Left ventricle myocardium superior (tissue), 1 donor: ENCODE measurements at regions not wholly inside any gene's neighbourhood (a gene's known extent, or its start where the extent isn't known, plus 50 kb on each side); places are given as distances from the start of the nearest gene placed in this dataset.
"Not testable (repeated sequence)": the region's sequence is repeated elsewhere in the genome, so short reads cannot be mapped to it uniquely, and the experiment has no call there.

Experiments
- ATAC-seq: fragments of 200-7000 bp; cut with Tn5 transposase; one replicate; pipeline ENCODE4 v1.9.1; 2020; ENCODE audit warnings: mild to moderate bottlenecking, moderate library complexity
- DNase-seq: peaks from one replicate; pipeline ENCODE4 v3.0.0-alpha.2; 2020
- intact Hi-C: fragments of 100-400 bp; cut with micrococcal nuclease; formaldehyde crosslinking; loops from one replicate; pipeline ENCODE4 v1.11.0; 2022
- donor health status: DM: no; HTN: yes; CAD: no; lungs with severe emphysema.

DNA sequence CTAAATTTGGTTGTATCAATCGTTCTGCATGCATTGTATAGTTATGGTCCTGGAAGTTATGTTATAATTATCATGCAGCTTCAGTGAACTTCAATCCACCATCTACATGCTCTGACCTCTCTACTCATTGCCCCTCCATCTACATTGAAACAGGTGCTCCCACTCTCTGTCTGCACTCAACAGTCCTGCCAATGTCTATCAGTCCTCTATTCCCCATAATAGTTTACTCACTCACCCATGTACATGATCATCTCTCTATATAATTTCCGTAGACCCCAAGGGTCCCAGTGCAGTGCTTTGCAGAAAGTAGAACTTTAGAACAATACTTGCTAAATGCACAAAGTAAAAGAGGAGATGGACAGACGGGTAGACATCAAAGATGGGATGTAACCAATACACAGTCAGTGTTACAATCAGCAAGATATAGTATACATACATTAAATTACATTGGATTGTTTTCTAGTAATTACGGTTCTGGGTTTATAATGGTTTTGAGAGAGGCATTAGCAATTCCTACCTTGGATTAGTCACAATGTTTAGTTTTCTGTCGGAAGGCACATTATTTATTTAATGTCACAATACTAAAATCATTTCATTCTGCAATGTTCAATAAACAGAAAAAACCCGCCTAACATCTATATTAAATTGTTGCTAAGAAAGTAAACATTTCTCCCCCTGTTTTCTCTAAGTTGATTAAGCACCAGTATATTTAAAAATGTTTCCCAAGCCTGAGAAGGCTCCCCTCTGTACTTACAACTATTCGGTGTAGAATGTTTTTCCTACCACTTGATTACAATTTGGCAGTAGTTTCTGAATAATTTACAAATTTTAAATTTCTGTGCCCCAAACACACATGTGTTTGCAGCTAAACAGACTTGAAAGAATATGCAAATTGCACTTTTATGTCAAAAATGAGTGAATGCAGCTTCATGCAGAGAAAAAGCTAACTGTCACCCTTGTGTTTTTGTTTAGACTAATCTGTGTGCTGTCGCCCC is 94.4 kb upstream of the SIX2 start:
- ATAC-seq (no peak), DNase-seq (no peak)
- intact Hi-C loops, result no loop called here

- no peak for ATAC-seq
- intact Hi-C loops, result no loop called here
Measured at GRCh38 chr2:45102579-45103117, 93.4 kb upstream of the SIX2 start.

GRCh38 chr2:45102141-45102540 is 92.9 kb upstream of the SIX2 start:
- no peak for DNase-seq
- no peak for ATAC-seq
- intact Hi-C loops, result no loop called here

More at GRCh38 chr2:45102579-45103117, 93.4 kb upstream of the SIX2 start:
- DNase-seq, result no peak

- intact Hi-C loops, result no loop called here
- ATAC-seq (no peak), DNase-seq (no peak)
Measured at GRCh38 chr2:45096996-45097395, 87.7 kb upstream of the SIX2 start.

- ATAC-seq, DNase-seq, intact Hi-C loops: not testable (repeated sequence)
Measured at GRCh38 chr2:45096038-45096437, 86.8 kb upstream of the SIX2 start.

DNA sequence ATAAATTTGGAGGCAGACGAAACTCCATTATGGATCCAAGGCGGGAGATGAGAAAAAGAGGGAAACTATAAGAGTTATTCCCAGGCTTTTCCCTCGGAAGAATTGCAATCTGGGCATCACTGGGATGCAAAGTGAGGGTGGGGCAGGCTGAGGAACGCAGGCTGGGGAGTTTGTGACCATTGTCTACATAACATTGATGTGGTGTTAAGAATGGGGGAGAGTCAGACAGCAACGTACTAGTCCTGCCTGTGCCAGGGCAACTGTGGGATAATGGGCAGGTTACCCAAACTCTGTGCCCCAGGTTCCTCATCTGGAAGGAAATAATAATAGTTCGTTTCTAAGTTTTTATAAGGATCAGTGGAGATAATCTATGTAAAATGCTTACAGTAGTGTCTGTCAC is 84.4 kb upstream of the SIX2 start:
- no peak for ATAC-seq
- intact Hi-C loops, result no loop called here
- DNase-seq, result no peak

DNA sequence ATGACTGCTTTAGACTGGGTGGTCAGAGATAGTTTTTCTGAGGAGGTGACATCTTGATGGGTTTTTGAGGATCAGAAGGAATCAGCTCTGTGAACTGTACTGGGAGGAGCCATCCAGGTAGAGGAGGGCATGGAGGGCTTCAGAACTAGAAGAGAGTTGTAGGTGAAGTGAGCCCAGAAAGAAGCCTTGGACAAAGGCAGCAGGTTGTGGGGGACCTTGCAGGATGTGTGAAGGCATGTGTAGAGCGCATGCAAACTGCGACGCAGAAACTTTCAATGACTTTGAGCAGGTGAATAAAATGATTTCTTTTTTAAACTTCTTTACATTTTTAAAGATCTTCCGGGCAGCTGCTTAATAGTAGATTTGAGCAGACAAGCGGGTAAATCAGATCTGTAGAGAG is 83.9 kb upstream of the SIX2 start:
- no peak for DNase-seq
- ATAC-seq, result no peak
- intact Hi-C loops, result no loop called here

DNA sequence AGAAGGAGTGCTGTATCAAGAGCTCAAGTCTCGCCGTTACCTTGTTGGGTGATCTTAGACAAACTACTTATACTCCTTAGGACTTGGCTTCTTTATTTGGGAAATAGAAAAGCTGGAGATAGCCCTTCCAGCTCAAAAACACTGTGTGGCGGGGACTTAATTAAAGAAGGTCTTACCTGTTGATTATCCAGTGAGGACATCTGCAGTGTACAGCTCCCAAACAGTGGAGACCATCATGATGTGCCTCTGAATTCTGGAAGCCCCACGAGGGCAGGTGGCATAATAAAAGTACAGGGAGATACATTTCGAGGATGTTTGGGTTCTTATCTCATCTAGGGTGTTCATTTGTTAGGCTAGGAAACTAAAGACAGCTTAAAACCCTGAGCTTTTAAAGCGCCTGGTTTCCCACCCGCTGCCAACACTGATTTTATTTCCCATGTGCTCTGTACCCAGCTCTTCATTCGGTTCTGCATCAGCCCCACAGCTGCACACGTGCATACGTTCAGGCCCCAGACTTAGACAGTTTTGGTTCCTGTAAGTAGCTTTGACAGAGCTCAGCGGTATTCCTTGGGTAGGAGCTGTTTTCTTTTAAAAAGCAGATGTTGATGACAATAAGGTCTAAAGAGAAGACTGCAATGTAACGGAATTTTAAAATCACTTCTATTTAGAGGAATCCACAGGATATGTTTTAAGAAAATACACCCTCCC is 80.5 kb upstream of the SIX2 start:
- intact Hi-C loops, result no loop called here
- ATAC-seq, result no peak
- no peak for DNase-seq

- ATAC-seq, result no peak
- no peak for DNase-seq
- intact Hi-C loops, result no loop called here
Measured at GRCh38 chr2:45085487-45085886, 76.2 kb upstream of the SIX2 start.

DNA sequence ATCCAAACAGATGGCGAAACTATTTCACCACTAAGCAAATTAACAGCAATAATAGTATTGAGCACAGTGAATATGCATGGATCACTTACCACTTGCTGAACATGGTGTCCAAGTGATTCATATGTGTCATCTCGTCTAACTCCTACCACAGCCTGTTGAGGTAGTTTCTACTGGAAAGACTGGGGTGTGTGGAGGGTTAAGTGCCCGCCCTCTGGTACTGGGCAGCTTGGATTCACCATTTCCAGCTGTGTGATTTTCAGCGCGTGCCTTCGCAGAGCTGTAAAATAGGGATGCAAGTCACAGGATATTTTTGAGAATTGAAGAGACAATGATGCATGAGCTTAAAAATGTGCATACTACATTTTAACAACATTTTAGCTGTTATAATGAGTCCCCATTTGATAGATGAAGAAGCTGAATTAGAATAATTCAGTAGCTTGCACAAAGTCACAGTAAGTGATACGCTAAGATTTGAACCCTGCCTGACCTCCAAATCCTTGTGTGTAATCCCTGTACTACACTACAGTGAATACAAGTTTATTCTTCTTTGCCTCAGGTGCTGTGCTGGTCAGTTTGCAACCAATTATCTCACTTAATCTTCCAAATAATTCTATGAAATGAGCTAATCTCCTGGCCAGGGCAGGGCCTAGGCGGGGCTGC is 75.2 kb upstream of the SIX2 start:
- no peak for DNase-seq
- intact Hi-C loops, result no loop called here
- ATAC-seq, result no peak

DNA sequence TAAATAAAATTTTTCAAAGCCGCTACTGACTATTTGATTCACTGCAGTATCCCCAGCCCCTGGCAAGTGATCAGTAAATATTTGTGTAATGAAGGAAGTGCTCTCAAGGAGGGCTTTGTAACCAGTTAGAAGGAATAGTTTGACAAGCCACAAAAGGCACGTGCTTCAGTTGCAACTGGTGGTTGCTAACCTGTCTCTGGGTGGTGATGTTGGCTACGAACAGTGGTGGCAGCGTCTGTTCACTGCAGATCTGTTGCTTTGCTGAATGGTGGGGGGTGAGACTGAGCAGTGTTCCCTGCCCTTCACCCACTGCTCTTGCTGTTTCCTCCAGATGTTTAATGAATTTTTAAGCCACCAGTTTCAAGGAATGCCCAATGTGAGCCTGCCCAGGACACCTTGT is 73.9 kb upstream of the SIX2 start:
- DNase-seq, result no peak
- intact Hi-C loops, result no loop called here
- no peak for ATAC-seq

DNA sequence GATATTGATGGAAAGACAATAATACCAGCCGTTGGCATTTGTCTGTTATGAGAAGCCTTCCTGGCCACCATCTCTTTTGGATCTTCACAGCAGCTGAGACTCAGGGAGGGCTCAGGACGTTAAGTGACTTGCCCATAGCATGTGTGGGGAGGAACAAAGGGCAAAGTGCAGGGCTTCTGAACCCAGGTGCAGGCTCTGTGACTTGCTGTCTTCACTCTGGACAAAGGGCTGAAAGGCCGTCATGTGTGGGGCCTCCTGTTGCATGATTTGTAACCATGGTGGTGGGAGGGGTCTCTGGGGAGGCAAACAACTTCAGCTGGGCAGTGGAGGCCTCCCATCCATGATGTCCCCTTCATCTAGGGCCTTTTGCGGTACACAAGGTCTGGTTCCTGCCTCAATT is 65.5 kb upstream of the SIX2 start:
- intact Hi-C loops, result no loop called here
- no peak for DNase-seq
- ATAC-seq, result no peak

GRCh38 chr2:45072862-45073237 is 63.6 kb upstream of the SIX2 start:
- DNase-seq (no peak), ATAC-seq (no peak)
- intact Hi-C loops, result no loop called here

DNA sequence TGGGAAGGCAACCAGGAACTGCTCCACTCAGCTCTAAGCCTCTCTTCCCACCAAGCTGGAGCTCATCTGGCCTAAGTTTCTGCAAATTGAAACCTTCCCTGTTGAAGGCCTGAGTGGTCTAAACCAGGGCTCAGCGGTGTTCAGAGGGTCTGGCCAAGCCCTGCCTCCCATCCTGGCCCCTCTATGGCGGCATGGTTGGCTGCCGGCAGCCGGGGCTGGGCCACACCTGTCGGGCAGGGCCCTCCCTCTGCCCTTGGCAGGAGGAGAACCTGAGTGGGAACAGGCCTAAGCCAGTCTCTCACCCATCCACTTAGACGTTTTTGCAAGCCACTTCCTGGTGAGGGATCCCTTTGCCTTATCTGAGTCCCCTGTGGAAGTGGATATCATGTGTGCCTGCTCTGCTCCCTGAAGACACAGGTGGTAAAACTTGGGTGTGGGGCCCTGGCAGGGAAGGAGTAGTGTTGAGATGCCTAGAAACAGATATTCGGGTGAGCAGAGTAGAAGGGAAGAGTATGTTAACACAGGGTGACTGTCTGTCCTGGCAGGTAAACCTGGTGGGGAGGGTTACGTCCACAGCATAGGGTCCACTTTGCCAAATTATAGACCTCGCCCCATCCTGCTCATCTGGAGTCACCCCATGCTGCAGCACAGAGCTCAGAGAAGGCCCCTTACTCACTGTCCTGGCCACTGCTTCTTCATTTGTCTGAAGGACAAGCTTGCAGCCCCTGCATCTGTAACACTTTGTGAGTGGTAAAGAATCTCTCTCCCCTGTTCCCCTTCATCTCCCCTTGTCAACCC is 63.0 kb upstream of the SIX2 start:
- ATAC-seq (no peak), DNase-seq (no peak)
- intact Hi-C loops, result no loop called here

DNA sequence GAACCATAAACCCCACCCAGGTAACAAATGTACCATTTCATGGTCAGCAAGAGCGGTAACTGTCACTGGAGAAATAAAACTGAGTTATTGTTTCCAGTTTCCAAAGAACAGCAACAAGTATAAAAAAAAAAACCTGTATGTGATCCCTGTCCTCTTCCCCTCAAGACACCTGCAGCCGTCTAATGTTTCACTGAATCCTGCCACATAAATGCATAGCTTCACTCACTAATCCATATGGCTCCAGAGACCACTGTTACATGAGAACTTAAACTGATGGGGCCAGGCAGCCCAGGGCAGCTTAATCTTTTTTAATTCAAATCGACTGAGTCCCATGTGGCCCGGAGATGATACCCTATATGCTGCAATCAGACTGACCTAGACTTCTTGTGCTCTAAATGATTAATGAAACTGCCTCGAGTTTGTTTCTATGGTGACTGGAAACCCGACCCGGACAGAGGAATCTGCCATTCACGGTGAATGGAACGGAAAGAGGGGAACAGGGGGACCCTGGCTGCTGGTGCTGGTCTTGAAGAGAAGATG is 60.9 kb upstream of the SIX2 start:
- ATAC-seq, result no peak
- DNase-seq, result no peak
- intact Hi-C loops, result no loop called here

- DNase-seq (no peak), ATAC-seq (no peak)
- intact Hi-C loops, result no loop called here
Measured at GRCh38 chr2:45069684-45070083, 60.4 kb upstream of the SIX2 start.

DNA sequence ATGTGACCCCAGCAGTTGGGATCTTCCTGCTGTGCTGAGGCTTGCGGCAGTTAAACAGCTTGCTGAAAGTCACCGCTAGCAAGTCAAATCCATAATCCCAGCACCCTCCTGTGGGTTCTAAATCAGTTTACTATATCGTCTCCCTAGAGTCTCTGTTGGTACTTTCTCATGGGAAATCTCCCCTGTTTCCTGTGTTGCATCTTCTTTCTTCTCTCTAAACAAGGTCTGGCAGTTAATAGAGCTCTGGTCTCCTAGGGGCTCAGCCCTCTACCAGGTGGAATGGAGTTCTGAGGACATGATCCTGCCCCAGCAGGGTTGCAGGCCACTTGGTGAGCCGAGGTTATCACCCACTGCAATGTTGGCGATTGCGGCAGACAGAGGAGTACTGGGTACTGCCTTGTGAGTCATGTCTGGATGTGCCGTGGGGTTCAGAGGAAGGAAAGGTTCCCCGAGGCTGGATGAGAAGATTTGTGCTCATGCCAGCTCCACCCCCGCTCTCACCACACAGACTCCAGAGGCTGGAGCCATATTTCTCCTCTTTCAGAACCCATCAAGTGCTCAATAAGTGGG is 59.4 kb upstream of the SIX2 start:
- DNase-seq (no peak), ATAC-seq (no peak)
- intact Hi-C loops, result no loop called here

DNA sequence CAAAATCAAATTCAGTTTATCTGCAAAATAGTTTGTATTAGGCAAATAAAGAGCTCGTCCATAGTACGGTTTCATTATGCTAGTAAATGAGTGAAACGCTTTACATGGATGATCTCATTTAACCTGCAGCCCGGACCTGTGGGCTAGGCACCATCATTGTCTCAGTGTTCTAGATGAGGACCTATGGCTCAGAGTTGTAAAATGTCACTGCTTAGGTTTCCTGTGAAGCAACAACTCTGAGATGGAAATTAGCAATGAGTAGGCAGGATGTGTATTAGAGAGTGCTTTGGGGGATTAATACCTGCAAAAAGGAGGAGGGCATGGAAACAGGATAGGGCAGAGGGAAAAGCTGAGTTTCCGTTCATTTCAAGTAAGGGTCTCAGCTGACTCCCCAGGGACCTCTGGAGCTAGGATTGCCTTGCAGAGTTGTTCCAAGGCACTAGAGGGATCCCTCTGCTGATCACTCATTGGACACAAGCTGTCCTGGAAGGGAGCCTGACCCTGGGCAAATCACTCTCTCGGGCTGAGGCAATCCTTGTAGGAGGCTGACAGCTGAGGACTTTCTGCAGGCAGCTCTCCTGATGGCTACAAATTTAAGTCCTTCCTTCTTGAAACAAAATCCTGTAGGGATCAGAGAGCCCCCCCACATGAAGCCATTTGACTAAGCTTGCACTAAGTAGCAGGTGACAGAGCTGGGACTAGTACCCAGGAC is 58.8 kb upstream of the SIX2 start:
- intact Hi-C loops, result no loop called here
- DNase-seq, result no peak
- peak; percentile 33 for ATAC-seq
